KMS-11 (cell line): ENCODE measurements at regions not wholly inside any gene's neighbourhood (a gene's known extent, or its start where the extent isn't known, plus 50 kb on each side); places are given as distances from the start of the nearest gene placed in this dataset.

Experiments
- H2AFZ ChIP-seq: fragments of 200-600 bp; sonication (generic); 2 replicates; pipeline ENCODE4 v1.6.1; 2016; ENCODE audit warnings: antibody characterized with exemption, mixed run types, low read depth
- H3K27ac ChIP-seq: fragments of 200-600 bp; sonication (generic); 2 replicates; pipeline ENCODE4 v1.6.1; 2016; ENCODE audit warnings: mild to moderate bottlenecking, mixed run types
- H3K27me3 ChIP-seq: fragments of 200-600 bp; sonication (generic); 2 replicates; pipeline ENCODE4 v1.6.1; 2017; ENCODE audit warnings: mild to moderate bottlenecking, low read depth, mixed run types, moderate library complexity; ENCODE audit not compliant: insufficient read depth
- H3K36me3 ChIP-seq: fragments of 200-600 bp; sonication (generic); 2 replicates; pipeline ENCODE4 v1.6.1; 2017; ENCODE audit warnings: mild to moderate bottlenecking, mixed run types; ENCODE audit not compliant: insufficient read depth
- H3K4me1 ChIP-seq: fragments of 200-600 bp; sonication (generic); 2 replicates; pipeline ENCODE4 v1.6.1; 2016; ENCODE audit warnings: mild to moderate bottlenecking, low read depth, mixed run types; ENCODE audit not compliant: poor library complexity, severe bottlenecking
- H3K4me2 ChIP-seq: fragments of 200-600 bp; sonication (generic); 2 replicates; pipeline ENCODE4 v1.7.0; 2016; ENCODE audit warnings: mild to moderate bottlenecking, mixed run types
- H3K4me3 ChIP-seq: fragments of 200-600 bp; sonication (generic); IDR thresholded peaks from 2 replicates; pipeline ENCODE4 v1.6.1; 2017; ENCODE audit warnings: low read depth, low read length, mixed read lengths; ENCODE audit not compliant: insufficient read depth
- H3K79me2 ChIP-seq: fragments of 200-600 bp; sonication (generic); 2 replicates; pipeline ENCODE4 v1.6.1; 2016; ENCODE audit warnings: low read depth, mixed run types; ENCODE audit not compliant: insufficient read depth
- H3K9ac ChIP-seq: fragments of 200-600 bp; sonication (generic); 2 replicates; pipeline ENCODE4 v1.6.1; 2016; ENCODE audit warnings: mild to moderate bottlenecking, mixed run types
- H4K20me1 ChIP-seq: fragments of 200-600 bp; sonication (generic); 2 replicates; pipeline ENCODE4 v1.6.1; 2016; ENCODE audit warnings: mild to moderate bottlenecking, mixed run types; ENCODE audit not compliant: insufficient read depth
- CTCF ChIP-seq: fragments of 200-600 bp; sonication (generic); conservative IDR thresholded peaks from 2 replicates; pipeline ENCODE4 v1.6.1; 2017; ENCODE audit warnings: low read depth, mild to moderate bottlenecking, antibody characterized with exemption, low read length, moderate library complexity, mixed read lengths

GRCh38 chr6:137726582-137726981 lies 140.5 kb upstream of the TNFAIP3 start:
- TF ChIP-seq CTCF: no peak
- Histone ChIP-seq H3K4me2 (no peak overlapping the region), H3K9ac (no peak overlapping the region), H3K36me3 (no peaks in the 10 kb centered on the region), H3K79me2 (no peaks in the 10 kb centered on the region), H3K4me1 (peaks cover 12% of the 10 kb centered on the region), H3K27ac (no peak overlapping the region), H4K20me1 (no peaks in the 10 kb centered on the region), H2AFZ (no peak overlapping the region), H3K4me3 (no peak overlapping the region), H3K27me3 (no peaks in the 10 kb centered on the region)

- H2AFZ ChIP-seq: no peak overlapping the region
- TF ChIP-seq CTCF: no peak
- H3K9ac ChIP-seq: no peak overlapping the region
- no peak overlapping the region for H3K4me3 ChIP-seq
- H3K27ac ChIP-seq: no peak overlapping the region
- no peaks in the 10 kb centered on the region for H3K79me2 ChIP-seq
- no peaks in the 10 kb centered on the region for H3K36me3 ChIP-seq
- H3K4me2 ChIP-seq: no peak overlapping the region
- no peaks in the 10 kb centered on the region for H3K27me3 ChIP-seq
- H4K20me1 ChIP-seq: no peaks in the 10 kb centered on the region
- H3K4me1 ChIP-seq: peaks cover 16% of the 10 kb centered on the region
These were observed 139.8 kb upstream of the TNFAIP3 start for GRCh38 chr6:137727216-137727765.

GRCh38 chr6:137728386-137729349 lies 138.4 kb upstream of the TNFAIP3 start:
- no peak overlapping the region for H3K9ac ChIP-seq
- H3K4me1 ChIP-seq: peaks cover 10% of the 10 kb centered on the region
- no peaks in the 10 kb centered on the region for H3K79me2 ChIP-seq
- H3K4me2 ChIP-seq: no peak overlapping the region
- TF ChIP-seq CTCF: no peak
- H3K36me3 ChIP-seq: no peaks in the 10 kb centered on the region
- H3K4me3 ChIP-seq: no peak overlapping the region
- H3K27ac ChIP-seq: no peak overlapping the region
- H2AFZ ChIP-seq: no peak overlapping the region
- no peaks in the 10 kb centered on the region for H3K27me3 ChIP-seq
- no peaks in the 10 kb centered on the region for H4K20me1 ChIP-seq

GRCh38 chr6:137729866-137730629 lies 137.0 kb upstream of the TNFAIP3 start:
- TF ChIP-seq CTCF: no peak
- H4K20me1 ChIP-seq: no peaks in the 10 kb centered on the region
- H3K9ac ChIP-seq: no peak overlapping the region
- H3K27ac ChIP-seq: no peak overlapping the region
- no peaks in the 10 kb centered on the region; the same call in 1 of the 2 replicates for H3K27me3 ChIP-seq
- no peaks in the 10 kb centered on the region for H3K79me2 ChIP-seq
- H3K4me2 ChIP-seq: no peak overlapping the region
- H3K4me1 ChIP-seq: peaks cover 13% of the 10 kb centered on the region
- H3K36me3 ChIP-seq: no peaks in the 10 kb centered on the region
- no peak overlapping the region for H3K4me3 ChIP-seq
- H2AFZ ChIP-seq: no peak overlapping the region
